Hippocampal formation (tissue), 2 donors: ENCODE measurements at regions not wholly inside any gene's neighbourhood (a gene's known extent, or its start where the extent isn't known, plus 50 kb on each side); places are given as distances from the start of the nearest gene placed in this dataset.

Experiments used
- DNase-seq, 2 donors: peaks; one replicate each; lab custom pipeline; 2025; lab: John Stamatoyannopoulos, UW

DNA sequence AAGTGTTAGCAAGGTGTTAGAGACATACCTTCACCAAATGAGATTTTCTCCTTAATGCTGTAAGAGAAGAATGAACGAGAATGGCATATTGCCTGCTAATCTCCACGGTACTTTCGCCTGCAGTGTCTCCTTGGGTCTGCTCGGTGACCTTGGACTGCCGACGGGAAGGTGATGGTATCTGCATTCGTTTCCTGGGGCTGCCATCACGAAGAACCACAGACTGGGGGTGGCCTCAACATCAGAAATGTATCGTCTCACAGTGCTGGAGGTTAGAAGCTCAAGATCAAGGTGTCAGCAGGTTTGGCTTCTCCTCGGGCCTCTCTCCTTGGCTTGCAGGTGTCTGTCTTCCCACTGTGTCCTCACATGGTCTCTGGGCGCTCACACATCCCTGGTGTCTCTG lies 86.3 kb upstream of the TNRC6C start:
- DNase-seq: no peak

DNA sequence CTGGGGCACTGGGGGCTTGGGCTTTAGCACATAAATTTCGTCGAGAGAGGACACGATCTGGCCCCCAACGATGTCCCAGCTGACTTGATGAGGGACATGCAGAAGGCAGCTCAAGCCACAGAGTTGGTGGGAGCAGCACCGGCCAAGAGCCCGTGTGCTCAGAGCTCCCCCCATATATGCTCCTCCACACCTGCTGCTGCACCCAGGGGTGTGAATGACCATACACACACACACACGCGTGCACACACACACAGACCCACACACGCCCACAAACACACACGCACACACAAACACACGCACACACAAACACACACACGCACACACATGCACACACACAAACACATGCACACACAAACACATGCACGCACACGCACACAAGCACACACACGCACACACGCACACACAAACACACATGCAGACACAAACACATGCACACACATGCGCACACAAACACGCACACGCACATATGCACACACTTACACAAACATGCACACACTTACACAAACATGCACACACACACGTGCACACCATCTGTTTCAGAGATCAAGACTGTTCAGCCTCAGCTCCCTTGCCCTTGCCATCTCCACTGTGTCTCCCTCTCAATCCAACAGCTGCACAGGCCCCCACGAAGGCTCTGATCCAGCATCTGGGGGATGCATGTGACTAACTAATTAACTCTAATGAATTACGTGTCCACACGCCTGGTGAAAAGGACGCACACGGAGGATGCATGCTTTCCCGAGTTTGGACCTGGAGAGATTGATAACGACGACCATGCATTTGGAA lies 85.6 kb upstream of the TNRC6C start:
- no peak for DNase-seq

DNA sequence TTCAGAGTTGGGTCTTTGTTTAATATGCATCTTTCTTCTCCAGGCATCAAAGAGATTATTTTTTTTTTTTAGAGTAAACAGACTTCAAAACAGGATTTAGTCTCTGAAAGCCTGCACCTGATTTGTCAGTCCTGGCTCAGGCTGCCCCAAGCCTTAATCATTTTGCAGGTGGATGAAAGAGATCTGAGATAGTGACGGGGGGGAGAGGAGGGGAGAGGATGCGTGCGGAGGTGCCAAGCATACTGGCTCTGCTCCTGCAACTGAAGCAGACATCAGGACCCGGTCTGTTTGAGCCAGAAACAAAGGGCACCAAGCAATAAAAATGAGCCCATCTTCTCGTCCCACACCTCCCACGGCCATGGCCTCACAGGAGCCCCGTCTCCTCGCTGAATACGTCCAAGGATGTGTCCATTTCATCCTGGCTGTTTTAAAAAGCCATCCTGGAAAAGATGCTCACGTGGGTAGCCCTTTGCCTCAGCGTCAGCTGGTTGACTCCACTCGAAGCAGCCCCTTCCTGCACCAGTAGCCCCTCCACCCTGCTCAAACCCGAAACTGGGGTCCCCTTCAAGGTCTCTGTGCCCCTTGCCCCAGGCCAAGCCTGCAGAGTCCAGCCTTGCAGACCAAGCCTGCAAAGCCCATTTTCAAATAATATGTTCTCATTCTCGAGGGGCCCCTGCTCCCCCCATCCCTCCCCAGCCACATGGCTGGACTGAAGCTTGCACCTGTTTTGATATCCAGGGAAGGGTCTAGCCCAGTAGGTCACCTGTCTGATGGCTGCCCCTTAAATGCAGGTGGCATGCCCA lies 84.8 kb upstream of the TNRC6C start:
- no peak for DNase-seq

DNA sequence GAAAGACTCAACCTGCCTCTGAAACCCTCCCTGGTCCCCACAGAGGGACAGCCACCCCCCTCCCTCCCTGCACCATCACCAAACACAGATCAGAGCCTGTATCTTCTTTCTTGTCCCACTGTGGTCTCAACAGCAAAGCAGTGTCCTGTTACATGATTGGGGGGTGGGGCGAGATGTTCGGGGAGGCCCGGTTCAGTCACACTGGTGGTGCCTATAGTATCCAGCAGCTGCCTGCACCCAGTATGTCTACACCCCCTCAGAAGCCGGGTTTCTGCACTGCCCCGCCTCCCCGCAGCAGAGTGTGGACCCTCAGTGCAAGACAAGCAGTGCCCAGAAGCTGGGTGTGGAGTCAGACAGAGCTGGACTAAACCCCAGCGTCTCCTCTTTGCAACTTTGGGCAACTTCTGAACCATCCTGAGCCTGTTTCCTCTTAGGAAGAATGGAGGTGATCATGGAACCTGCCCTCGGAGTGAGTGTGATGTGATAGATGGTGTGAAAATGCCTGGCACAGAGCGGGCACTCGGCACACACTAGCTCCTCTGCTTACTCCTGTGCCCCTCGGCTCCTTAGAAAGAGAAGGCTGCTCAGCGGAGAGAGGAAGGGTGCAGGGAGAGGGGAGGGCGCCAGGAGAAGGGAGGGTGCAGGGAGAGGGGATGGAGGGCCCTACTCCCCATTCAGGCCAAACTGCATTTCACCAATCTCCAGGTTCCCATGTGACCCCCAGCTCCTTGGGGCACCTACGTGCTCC lies 84.0 kb upstream of the TNRC6C start:
- no peak for DNase-seq

DNA sequence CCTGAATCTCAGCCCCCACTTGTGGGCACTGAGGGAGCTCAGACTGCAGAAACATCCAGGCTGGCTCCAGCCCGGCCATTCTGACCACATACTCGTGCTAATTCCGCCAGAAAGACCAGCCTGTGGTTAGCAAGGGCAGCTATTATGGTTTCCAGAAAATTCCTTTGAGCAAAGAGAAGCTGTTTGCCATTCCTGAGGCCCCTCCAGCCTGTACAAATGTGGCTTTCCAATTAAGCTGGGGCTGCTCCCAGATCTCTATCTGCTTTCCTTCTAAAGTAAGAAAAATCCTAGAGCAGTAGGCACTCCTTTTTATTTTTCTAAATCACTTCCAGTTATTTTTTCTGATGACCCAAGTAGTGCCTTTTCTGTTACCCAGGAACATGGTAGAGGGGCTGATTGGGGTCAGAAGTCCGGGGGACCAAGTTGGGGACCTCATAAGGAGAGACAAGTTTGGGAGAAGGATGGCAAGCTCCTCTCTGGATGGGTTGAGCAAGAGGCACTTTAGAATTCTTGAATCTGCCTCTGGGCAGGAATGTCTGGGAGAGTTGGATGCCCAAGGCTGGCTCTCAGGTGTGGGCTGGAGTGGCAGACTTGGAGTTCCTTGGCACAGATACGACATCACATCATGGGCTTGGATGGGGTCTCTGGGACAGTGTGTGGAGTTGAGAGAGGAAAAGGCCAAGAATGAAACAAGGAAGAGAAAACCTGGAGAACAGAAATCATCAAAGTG lies 83.3 kb upstream of the TNRC6C start:
- no peak for DNase-seq

DNA sequence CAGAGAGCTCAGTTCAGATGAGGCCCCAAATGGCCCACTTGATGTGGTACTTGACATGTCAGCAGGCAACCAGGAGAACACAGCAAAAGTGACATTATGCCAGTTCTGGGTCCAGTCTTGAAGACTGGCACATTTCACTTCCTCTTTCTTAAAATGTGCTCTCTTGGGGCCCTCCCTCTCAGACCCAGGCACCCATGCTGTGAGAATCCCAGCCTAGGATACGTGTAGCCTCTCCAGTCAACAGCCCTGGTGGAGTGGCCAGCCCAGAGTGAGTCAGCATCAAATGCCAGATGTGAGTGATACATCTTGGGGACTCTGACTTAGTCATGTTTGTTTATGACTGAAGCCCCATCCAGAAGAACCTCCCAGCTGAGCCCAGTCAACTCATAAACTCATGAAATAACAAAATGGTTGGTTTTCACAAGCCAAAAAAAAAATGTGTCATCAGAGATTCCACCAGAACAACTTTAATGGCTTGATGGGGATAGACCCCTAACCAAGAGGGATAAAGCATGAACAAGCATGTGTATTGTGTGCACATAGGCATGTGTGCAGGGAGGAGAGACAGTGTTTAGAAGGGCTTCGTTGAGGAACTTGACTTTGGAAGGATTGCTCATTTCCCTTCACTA lies 82.5 kb upstream of the TNRC6C start:
- no peak for DNase-seq

DNA sequence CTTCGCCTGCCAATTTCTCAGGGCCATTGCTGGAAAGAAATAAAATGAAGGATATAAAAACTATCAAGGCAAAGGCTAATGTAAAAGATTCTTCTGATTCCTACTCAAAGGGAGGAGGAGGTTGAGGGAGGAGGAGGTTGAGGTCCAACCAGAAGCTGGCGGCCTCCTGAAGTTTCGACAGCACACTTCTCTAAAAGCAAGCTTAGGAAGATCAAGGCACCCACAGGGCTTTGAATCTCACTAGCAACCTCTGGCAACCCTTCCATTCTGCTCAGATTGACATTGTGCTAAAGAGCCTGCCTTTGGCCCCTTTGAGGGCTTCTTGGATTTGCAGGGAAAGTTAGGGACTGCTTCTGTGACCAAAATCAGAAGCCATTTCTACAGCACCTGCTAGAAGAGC lies 81.5 kb upstream of the TNRC6C start:
- DNase-seq: no peak

DNA sequence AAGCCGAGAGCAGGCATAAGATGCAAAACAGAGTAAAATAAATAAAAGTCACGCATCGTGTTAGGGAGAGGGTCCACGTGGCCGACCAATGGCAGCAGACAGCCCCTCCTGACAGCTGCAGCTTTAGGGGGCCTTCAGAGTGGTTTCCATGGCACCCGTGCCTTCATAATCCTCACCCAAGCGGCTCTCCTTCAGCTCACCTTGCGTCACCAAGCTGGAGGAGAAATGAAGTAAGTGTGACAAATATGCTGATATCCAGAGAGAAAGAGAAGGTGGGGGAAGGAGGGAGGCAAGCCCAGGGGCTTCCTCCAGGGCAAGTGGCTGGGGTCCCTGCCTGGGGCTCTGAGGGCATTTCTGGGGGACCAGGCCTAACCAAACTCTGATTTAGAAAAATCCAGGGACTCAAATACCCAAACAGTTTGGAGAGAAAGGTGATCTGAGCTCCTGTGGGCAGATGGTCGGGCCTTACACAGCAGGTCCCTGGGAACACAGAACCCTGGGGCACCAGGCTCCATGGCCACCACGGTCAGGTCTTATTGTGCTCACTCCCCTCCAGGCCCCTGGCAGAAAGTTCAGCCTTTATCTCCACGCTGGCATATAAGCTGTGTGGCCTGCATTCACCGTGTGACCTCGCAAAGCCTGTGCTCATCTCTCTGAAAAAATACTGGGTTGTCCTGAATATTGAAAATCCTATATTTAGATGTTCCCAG lies 80.7 kb upstream of the TNRC6C start:
- DNase-seq: no peak

DNA sequence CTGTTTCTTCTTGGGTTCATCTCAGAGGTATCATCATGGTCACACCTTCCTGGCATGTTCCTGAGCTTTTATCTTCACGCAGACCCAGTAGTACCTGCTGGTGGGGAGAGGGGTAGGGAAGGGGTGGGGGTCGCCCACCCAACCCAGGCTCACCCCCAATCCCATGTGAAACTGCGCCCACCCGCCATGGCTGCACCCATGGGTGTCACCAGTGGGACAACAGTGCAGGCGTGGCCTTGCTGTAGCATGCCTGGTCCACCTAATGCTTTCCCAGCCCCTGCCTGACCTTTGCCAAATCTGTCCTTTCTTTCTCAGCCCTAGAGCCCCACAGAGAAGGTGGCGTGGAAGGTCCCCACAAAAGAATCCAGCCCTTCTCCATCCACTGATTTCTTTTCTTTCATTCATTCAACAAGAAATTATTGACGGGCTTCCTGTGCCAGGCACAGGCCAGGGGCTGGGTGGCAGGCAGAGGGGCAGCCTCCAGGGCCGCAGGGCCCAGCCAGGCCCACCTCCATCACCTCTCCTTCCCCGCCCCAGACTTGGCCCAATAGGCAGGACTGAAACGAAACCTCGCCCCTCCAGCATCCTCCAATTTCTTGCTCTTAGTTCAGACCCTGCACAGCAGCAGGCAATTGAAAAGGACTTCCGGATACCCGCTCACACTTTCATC lies 79.1 kb upstream of the TNRC6C start:
- DNase-seq: no peak

DNA sequence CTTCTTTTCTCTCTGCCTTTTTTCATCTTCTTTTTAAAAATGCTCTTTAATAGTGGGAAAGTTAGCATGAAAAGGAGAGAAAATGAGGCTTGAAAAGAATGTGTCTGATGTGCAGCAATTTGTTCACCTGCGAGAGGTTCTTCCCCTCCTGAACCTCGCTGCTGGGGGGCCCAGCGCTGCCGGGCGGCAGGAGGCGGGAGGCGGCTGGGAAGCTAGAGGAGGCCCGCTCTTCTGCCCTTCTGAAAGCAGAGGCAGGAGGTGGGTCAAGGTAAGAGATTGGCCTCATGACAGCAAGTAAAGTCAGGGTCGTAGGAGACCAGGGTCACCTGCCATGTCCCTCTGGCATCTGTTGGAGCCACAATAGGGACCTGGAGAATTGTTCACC lies 78.6 kb upstream of the TNRC6C start:
- no peak for DNase-seq

DNA sequence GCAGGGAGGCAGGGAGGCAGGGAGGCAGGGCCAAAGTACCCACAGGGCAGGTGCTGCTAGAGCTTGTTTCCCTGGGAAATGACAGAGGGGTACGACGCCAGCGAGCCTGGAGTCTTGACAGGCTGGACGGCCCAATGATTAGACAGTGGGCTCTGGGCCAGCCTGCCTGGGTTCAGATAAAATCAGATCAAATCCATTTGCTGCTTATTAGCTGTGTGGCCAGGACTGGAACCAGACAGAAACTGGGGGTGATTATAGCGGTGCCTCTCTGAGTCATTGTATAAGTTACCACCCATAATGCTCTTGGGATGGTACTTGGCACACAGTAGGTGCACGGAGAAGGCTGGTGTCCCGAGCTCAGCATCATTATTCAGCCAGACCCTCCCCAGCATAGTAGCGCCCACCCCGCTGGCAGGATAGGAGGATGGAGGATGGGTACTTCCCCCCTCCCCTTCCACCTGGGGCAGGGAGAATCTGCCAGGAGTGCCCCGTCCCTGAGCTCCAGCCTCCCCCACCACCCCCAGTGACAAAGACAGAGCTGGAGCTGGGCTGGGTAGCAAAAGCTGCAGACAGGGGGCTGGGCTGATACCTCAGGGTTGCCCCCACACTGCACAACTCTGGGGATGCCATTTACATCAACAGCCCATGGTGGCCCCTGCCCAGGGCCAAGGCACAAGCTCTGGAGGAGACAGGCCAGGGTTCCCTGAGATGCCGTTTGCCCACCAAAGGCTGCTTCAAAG lies 77.6 kb upstream of the TNRC6C start:
- no peak for DNase-seq

DNA sequence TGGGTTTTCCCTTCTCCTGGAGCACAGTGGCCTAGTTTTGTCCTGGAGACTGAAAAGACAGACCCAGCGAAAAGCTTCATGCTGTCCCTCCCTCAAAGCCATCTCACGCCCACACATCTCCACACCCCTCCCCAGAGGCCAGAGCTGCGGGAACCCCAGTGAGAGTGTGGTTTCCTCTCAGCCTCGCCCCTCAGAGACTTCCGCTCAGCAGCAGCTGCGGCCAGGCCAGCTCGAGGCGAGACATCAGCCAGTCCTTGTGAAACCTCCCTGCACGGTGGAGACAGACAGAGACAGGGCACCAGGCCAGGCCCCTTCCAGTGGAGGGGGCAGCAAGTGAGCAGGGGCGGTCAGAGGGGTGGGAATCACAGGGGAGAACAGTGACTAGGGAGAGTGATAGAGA lies 77.0 kb upstream of the TNRC6C start:
- peak in 1 of 2 donors; percentile 40 for DNase-seq

DNA sequence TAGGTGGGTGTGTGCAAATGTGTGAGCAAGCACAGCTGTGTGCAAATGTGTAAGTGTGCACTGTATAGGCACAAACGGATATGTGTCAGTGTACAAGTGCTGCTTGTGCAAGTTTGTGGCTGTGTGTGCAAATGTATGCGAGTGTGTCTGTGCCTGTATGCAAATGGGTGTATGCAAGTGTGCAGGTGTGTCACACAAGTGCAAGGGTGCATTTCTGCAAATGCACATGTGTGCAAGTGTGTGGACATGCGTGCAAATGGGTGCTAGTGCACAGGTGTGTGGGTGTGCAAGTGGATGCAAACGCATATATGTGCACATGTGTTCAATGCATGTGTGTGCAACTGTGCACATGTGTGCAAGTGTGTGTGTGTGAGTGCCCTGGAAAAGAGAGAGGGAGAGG lies 76.5 kb upstream of the TNRC6C start:
- DNase-seq: no peak

DNA sequence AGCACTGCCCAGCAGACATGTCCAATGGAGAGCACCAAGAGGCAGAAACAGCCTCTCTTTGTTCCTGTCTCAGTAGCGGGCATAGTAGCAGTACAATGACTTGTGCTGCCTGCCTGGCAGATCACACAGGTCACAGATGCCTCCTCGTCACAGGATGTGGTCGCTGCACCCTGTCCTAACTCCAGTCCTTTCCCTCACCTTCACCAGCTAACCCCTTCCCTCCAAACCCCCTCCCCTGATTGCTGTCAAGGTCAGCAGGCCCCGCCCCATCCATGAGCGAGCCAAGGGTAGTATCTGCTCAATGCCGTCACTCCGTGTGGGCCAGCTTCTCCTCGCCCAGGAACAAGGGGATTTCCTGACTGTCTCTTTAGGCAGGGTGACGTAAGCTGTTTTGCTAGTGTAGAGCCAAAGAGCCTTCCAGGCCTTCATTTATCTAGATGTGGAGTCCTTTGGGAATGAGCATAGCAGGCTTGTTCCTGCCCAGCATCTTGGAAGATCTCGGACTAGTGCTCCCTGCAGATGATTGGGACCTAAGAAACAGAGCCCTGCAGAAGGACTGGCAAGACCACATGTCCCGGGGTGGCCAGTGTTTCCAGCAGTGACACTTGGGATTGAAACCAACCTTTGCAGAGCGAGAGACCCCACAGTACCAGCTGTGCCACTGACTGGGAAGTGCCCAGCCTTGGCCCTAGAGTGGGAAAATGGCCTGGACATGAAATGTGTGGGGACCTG lies 75.9 kb upstream of the TNRC6C start:
- peak; percentile 23 to 53 for DNase-seq

DNA sequence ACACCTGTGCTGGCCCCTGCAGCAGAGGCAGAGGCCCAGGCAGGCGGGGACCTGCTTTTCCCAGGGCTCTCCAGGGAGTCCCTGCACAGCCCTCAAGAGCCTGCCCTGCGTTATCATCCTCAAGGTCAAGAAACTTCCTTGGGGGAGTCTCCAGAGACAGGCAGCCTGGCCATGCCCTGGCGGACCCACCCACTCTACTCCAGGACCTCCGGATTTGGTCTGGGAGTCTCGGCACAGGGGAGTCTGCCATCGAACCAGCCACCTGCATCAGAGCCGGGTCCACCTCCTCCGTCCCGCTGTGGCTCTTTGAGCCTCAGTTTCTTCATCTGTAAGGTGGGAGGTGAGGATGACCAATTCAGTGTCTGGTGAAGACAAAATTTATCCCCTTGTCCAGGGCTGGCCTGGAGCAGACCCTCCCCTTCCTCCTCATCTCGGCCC lies 75.3 kb upstream of the TNRC6C start:
- DNase-seq: no peak

DNA sequence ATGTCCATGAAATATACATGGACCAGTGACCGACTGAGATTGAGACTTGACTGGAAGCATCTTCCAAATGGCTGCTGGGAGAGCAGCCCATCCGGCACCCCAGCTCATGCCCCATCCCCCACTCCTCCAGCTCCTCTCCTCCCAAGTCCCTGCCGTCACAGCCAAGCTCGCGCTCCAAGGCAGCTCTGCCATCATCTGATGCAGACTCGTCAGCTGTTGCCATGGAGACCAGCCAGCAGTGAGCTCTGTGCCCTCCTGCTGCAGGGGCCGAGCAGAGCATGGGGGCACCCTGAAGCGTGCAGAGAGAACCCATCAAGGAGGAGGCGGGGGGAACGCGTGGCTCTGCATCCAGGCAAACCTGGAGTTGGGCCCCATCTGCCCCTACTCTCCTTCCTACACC lies 74.5 kb upstream of the TNRC6C start:
- peak; percentile 78 to 84 for DNase-seq

DNA sequence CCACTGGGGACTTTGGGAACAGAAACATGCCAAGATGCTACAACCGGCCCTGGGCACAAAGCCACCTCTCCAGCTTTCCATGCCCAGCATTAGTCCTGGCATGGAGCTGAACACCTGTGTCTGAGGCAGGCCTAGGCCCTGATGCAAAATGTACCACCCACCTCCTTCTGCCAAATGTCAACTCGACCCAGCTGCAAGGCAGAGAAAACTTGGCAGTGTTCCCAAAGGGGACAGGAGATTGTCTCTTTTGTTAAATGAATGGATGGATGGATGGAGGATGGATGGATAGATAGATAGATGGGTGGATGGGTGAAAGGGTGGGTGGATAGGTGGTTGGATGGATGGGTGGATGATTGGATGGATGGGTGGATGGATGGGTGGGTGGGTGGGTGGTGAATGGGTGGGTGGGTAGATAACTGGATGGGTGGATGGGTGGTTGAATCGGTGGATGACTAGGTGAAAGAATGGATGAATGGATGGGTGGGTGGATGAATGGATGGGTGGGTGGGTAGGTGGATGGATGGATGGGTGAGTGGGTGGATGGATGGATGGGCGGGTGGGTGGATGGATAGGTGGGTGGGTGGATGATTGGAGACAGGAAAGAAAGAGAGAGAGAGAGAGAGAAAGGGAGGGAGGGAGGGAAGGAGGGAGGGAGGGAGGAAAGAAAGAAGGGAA lies 73.4 kb upstream of the TNRC6C start:
- no peak for DNase-seq

DNA sequence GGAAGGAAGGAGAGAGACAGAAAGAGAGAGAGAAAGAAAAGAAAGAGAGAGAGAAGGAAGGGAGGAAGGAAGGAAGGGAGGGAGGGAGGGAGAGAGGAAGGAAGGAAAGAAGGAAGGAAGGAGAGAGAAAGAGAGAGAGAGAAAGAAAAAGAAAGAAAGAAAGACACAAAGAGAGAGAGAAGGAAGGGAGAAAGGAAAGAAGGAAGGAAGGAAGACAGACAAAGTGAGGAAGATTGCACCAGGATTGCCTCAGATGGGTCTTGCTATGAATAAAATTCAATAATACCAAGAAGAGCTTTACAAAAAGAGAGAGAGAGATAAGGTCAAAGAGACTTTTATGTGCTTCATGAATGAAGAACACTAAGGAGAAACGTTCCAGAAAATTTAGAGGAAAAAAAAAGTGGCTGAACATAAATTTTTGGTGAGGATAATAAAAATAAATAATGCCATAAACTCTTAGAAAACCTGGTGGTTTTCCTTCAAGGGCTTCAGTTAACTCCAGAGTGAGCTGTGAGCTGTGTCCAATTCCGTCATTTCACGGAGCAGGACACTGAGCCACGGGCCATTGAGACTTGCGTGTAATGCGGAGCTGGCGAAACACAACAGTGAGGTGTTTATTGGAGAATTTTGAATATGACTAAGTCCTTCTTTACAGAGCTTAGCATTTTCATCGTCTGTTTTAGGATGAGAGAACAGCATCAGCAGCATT lies 72.7 kb upstream of the TNRC6C start:
- DNase-seq: no peak
